WTC11 (cell line): ENCODE measurements at regions not wholly inside any gene's neighbourhood (a gene's known extent, or its start where the extent isn't known, plus 50 kb on each side); places are given as distances from the start of the nearest gene placed in this dataset.

ENCODE experiments used
- CTCF ChIP-seq: fragments of 200-600 bp; IDR thresholded peaks from 2 replicates; pipeline ENCODE4 v1.8.0; 2022; ENCODE audit warnings: antibody characterized with exemption
- FOXP4 ChIP-seq: sonication (generic); formaldehyde crosslinking; IDR thresholded peaks from 2 replicates; pipeline ENCODE4 v1.8.0; 2022; ENCODE audit warnings: mild to moderate bottlenecking, missing genetic modification reagents
- JUN ChIP-seq: sonication (generic); formaldehyde crosslinking; IDR thresholded peaks from 2 replicates; pipeline ENCODE4 v1.8.0; 2023; ENCODE audit warnings: mild to moderate bottlenecking, missing genetic modification reagents
- PREB ChIP-seq: sonication (generic); formaldehyde crosslinking; IDR thresholded peaks from 2 replicates; pipeline ENCODE4 v1.8.1; 2022; ENCODE audit warnings: mild to moderate bottlenecking, missing genetic modification reagents, moderate library complexity, borderline replicate concordance
- RORB ChIP-seq: fragments of 250-450 bp; sonication (Bioruptor Pico); IDR thresholded peaks from 2 replicates; pipeline ENCODE4 v1.9.0; 2021; ENCODE audit warnings: mild to moderate bottlenecking
- ZNF423 ChIP-seq: fragments of 250-450 bp; sonication (Bioruptor Pico); IDR thresholded peaks from 2 replicates; pipeline ENCODE4 v2.1.2; 2022; ENCODE audit warnings: mild to moderate bottlenecking, moderate library complexity

- TF ChIP-seq PREB (CRISPR knock-in tag): no peak
- TF ChIP-seq ZNF423: no peak
- no peak for TF ChIP-seq JUN (CRISPR knock-in tag)
- no peak for TF ChIP-seq CTCF
- no peak for TF ChIP-seq FOXP4
- no peak for TF ChIP-seq RORB (CRISPR knock-in tag)
These were observed 896.9 kb downstream of the KCNA4 start for GRCh38 chr11:29119707-29120618.
